NOMO-1 treated with dmso at 0.1 percent for 144 hours (cell line): ENCODE measurements at regions not wholly inside any gene's neighbourhood (a gene's known extent, or its start where the extent isn't known, plus 50 kb on each side); places are given as distances from the start of the nearest gene placed in this dataset.

ENCODE experiments used
- DNase-seq: peaks from one replicate; lab custom pipeline; 2025; ENCODE audit not compliant: unreplicated experiment; lab: John Stamatoyannopoulos, UW

DNA sequence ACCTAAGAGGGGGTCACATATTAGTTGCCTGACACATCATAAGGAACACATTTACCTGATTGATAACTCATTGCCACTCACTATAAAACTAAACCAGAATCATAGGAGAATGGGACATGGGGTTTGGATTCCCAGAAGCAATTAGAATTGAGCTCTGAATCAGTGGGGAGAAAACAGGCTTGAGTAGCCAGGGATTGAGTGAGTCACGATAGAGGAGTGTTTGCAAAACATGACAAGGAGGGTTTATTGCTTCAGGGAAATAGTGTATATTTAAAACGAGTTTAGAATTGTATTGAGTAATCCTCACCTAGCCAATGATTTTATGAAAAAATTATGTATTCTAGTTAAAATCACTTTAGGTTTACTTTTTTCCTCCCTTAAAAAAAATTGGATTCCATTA is 101.1 kb upstream of the THRB start:
- DNase-seq = no peak

DNA sequence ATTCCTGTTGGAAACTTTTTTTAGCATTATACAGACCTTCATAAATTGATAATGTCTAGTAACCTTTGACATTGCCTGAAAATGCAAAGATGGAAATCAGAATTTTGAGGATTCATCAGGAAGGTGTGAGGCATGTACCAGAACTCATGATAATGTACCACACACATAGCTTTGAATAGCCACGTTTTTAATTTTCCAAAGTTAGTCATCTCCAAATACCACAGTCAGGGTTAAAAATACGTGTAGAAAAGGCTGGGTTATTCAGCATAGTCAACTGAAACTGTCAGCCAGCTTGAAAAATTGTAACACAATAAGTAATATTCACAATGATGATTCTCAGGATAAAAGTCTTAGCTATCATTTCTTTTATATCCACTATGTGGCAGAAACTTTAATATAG is 102.0 kb upstream of the THRB start:
- no peak for DNase-seq

GRCh38 chr3:24598695-24599470 is 104.2 kb upstream of the THRB start:
- DNase-seq = no peak

- DNase-seq = no peak
These were observed 106.7 kb upstream of the THRB start for GRCh38 chr3:24601066-24601939.

DNA sequence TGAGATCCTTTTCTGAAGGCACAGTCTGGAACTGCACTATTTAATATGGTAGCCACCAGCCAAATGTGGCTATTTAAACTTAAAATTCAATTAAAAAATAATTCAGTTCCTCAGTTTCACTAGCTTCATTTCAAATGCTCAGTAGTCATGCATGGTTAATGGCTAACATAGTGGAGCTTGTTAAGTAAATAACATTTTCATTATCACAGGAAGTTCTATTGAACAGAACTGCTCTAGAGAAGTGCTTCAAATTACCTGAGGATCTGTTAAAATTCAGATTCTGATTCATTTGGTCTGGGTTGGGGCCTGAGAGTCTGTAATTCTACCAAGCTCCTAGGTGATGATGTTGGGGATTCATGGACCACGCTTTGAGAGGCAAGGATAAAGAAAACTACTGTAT is 109.6 kb upstream of the THRB start:
- no peak for DNase-seq

DNA sequence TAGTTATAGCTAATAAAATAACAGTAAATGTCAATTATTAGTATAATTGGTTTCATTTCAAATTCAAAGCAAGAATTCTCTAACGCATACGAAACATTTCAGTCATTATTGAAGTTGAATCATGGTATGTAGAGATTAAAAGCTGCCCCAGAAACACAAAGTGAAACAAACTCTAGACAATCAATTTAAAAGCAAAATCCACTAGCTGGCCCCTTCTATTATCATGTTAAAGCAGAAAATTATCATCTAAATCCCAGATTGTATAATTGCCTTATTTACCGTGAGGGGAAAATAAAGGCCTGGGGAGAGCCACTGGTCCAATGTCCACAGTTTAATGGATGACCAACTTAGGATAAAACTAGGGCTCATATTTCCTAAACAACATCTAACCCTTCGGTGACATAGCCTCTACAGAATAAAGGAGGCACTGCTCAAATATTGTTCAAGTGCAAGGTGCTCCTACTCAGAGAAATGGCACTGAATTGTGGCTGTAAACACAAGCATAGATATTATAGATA is 110.9 kb upstream of the THRB start:
- no peak for DNase-seq

DNA sequence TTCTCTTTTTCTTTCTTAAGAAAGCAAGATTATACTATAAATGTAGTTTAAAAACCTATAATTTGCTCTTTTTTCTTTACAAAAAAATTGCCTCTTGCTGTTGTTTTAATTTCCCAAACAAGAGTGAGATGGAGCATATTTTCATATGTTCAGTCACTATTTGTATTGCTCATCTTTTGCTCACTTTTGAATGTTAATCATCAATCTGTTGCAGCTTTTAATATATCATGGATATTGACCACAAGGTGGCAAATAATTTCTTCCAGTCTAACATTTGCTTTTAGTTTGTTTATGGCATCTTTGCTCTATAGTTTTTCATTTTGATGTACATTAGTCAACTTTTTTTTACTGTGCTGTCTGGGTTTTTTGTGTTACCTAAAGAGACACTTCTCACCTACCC is 112.6 kb upstream of the THRB start:
- no peak for DNase-seq

DNA sequence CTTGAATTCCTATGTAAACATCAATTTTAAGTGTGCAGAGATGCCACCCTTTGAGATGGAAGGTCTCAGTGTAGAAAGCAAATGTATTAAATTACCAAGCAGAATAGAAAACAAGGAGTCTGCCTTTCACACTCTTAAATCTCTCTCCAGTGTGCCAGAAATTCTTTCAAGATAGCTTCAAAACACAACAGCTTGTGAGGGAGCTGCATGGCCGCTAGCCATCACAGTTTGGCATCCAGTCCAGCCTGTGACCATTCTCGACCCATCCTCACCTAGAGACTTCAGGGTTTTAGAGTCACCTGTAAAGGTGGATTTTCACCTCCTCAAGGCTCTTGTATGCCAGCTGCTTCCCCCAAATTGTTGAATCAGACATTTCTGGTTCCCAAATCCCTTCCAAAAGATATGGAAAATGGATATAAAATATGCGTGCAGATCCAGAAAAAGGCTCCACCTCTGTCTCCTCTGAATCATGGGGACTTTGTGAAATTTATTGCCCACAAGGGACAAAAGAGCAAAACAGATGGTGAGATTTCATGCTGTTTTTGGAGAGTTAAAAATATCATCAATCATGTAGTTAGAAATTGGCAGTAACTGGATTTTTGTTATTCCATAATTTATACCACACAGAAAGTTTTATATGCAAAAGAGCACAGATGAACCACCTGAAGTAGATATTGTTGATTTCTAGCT is 114.2 kb upstream of the THRB start:
- DNase-seq = no peak

GRCh38 chr3:24614359-24614758 is 119.7 kb upstream of the THRB start:
- DNase-seq = no peak

DNA sequence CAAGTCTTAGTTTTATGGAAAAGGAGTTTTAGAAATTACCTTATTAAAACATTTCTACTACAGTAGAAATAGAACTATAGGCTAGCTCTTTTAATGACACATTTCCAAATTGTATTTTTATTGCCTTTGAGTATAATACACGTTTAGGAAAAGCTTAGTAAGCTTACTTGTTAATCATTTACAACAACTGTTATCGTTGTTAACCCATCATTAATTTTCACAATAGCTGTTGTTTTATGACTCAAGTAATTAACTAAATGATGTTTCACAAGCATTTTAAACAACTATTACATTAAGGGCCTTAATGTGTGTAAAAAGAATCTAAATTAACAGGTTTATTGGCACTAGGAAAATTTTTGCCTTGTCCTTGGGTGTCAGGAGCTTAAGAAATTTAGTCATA is 120.5 kb upstream of the THRB start:
- DNase-seq = no peak

GRCh38 chr3:24616110-24616829 is 121.6 kb upstream of the THRB start:
- DNase-seq = no peak

DNA sequence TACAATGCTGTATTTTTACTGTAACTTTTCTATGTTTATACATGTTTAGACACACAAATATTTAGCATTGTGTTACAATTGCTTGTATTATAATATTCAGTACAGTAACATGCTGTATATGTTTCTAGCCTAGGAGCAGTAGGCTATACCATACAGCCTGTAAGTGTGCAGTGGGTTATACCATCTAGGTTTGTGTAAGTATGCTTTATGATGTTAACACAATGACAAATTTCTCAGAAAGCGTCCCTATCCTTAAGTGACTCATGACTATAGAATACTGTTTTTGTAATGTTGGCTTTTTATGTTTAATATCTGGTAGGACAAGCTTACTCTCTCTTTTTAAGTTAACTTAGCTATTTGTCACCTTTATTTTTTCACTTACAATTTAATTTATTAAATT is 127.5 kb upstream of the THRB start:
- no peak for DNase-seq

DNA sequence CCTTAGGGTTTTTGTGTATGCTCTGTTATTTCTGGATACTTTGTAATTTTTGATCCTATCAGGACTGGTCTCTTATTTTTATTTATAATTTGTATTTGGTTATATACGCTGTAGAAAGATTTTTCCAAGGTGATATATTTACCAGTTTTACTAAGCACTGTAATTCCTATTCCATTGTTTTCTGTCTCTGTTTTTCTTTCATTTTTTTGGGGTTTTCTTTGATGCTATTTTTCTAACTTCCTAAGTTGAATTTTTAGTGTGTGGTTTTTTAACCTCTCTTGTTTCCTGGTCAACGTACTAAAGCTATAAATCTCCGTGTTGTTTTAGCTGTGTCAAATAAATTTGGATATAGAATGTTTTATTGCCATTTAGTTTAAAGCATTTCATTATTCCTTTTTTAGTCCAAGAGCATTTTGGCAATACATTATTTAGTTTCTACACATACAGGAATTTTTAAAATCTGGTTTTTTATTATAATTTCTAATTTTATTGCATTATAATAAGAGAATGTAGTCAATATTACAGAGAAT is 128.1 kb upstream of the THRB start:
- no peak for DNase-seq

GRCh38 chr3:24623657-24624056 is 129.0 kb upstream of the THRB start:
- DNase-seq = no peak

GRCh38 chr3:24624938-24625681 is 130.5 kb upstream of the THRB start:
- DNase-seq = no peak

GRCh38 chr3:24628523-24629258 is 134.0 kb upstream of the THRB start:
- no peak for DNase-seq

DNA sequence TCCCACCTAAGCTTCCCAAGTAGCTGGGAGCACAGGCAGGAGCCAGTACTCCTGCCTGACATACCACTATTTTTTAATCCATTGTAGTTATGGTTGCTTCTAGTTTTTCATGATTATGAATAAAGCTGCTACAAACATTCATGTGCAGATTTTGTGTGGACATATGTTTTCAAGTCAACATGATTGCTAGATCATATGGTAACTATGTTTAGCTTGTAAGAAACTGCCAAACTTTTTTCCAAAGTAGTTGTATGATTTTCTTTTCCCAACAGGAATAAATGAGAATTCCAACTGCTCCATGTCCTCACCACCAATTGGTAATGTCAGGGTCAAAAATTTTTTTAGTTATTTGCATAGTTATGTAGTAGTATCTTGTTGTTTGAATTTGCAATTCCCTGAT is 136.8 kb upstream of the THRB start:
- DNase-seq = no peak

- DNase-seq = no peak
These were observed 144.4 kb upstream of the THRB start for GRCh38 chr3:24639061-24639460.
